ENCODE measurements at regions not wholly inside any gene's neighbourhood (a gene's known extent, or its start where the extent isn't known, plus 50 kb on each side); places are given as distances from the start of the nearest gene placed in this dataset.
"Not testable (repeated sequence)": the region's sequence is repeated elsewhere in the genome, so short reads cannot be mapped to it uniquely, and the experiment has no call there.

GRCh38 chr15:31705076-31705678, 325.1 kb upstream of the CHRNA7 start:
- not testable (repeated sequence) for DNase-seq

DNA sequence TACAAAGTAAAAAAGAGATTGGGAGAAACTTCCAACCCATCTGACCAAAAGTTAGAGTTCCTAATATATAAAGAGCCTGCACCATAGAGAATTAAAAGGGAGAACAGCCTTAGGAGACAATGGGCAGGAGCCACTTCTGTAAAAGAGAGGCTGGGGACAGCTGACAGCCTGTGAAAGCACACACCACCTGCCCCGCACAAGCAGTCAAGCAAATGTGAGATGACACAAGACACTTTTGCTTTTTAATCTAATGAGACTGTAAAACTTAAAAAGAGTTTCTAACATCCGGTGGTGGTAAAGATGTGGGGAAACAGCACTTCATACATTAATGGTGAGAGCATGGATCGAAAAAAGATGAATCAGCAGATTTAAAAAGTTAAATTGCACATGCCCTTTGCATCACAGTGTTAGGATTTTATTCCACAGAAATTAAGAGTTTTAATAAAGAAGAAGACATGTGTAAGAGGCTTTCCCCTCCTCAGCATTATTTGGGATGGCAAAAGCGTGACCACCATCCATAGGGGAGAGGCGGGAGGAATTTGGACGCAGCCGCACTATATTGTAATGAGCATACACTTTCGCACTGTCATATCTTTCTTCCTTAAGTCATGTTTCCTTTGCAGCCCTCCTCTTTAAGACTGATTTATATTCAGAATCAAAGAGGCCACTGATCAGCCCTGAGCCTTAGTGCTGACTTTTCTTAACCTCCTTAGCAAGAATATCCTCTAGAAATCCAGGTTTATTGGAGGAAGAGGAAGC, 322.2 kb upstream of the CHRNA7 start:
- DNase-seq, result not testable (repeated sequence)

- peak; percentile 35 to 51 for DNase-seq
These were observed 321.5 kb upstream of the CHRNA7 start for GRCh38 chr15:31708703-31709327.

GRCh38 chr15:31709479-31709878, 320.8 kb upstream of the CHRNA7 start:
- not testable (repeated sequence) for DNase-seq

DNA sequence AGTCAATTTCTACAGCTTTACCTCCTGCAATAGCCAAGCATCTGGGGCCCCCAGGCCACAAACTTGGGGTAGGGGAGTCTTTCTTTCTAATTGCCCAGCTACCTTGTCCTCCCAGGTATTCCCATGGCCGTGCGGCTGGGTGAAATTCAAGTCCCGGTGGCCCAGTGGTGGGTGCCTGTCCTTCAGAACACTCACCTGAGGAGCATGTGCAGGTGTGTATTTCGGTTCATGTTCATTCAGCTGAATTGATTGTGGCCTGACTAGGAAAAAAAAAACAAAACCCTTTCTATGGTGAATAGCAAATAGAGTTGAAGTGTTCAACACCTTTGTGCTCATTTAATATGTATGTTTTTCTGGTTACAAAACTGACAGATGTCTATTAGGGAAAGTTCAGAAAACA, 319.5 kb upstream of the CHRNA7 start:
- not testable (repeated sequence) for DNase-seq

DNA sequence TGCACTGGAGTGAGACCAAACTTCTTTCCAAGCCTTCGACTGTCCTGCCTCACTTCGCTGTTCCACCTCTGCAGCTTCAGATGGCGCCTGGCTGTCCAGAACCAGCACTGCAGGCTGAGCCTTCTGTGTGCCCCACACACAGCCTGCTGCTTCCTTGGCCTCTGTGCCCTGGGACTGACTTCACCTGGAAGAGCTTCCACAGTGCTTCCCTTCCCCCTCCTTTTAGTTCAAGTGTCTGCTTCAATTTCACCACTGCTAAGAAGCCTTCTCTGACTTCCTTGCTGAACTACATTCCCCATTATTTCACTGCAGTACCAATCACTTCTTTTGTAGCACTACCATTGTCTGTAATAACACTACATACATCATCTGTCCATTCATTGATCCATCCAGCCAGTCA, 315.1 kb upstream of the CHRNA7 start:
- DNase-seq, result not testable (repeated sequence)

DNA sequence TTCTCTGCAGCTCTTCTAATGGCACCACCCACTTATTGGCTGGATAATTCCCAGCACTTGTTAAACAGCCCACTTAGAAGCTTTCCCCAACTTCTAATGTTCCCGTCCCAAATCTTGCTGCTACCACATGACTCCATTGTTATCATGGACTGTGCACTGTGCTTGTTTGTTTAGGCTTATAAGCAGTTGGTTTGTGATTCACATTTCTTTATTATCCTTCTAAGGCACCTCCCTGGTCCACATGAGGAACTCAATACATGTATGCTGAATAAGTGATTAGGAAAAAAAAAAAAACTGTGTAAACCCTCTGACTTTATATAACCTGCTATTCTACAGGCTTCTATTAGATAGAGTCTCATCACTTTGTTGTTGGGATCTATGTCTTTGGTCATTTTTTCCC, 311.7 kb upstream of the CHRNA7 start:
- DNase-seq, result not testable (repeated sequence)

DNA sequence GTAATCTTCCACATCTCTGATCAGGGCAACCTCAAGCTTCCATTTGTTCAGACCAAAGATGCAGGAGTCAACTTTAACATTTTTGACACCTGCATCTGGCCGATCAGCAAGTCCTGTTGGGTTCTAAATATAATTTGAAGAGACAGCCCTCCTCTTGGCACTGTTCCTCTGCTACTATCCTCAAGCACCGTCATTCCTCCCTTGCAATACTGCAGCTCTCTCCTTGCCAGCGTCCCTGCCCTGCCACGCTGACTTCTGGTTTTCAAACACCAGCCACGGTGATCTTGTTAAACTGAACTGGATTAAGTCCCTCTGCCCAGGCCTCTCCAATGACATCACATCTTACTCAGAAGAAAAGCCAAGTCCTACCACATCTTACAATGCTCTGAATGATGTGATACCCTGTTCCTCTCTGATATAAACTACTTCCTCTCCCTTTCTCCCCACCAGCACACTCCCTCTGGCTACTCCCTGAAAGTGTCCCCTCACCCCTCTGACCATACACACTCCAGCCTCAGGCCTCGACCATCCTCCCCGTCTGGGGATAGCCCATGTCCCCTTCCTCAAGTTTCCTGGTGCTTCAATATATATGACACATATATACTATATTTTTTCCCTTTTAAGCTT, 310.8 kb upstream of the CHRNA7 start:
- DNase-seq, result not testable (repeated sequence)

DNA sequence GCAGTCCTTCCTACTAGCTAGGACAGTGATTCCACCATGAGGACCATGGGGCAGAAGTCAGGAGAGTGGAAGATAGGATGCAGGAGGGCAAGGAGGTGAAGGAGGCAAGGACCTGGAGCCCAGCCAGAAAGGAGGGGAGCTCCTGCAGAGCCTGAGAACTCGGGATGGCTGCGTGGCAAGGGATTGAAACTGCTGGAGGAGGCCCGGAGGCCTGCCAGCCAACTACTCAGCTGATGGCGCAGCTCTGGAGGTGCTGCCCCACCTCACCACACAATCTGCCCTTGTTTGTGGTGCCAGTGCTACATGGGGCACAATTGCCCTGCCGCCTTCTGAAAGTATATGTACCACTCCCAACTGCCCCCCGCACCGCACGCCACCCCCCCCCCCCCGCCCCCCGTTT, 307.3 kb upstream of the CHRNA7 start:
- DNase-seq, result not testable (repeated sequence)

DNA sequence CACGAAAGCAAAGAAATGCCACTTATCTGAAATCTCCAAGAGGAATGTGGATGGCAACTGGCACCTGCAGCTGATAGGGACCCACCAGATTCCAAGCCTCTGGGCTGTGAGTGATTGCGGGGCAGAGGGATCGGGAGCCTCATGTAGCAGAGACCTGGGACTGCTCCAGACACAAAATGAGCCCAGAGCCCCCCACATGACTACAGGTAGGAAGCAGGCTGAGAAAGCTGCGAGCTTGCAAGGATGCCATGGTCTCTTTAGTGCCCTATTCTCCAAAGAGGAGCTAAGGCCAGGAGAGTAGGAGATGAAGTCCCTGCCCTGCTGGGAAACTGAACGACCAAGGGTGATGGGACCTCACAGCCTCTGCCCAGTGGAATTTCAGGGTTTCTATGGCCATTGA, 305.4 kb upstream of the CHRNA7 start:
- DNase-seq, result not testable (repeated sequence)

- DNase-seq, result not testable (repeated sequence)
These were observed 304.7 kb upstream of the CHRNA7 start for GRCh38 chr15:31725619-31726018.

DNA sequence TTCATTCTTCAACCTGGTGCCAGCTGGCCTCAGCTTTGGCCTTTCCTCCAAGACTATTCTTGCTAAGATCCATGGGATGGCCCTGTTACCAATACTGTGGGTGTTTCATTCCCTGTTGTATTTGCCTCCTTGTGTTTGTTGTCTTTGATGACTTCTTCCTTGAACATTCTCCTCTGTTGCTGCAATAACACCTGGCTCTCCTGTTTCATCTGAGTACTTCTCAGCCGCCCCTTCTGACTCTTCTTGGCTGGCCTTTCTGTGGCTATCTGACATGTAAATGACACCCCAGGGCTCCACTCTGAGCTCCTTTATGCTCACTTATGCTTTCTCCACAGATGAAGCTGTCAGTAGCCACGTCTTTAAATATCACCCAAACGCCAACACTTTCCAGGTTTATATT, 302.7 kb upstream of the CHRNA7 start:
- DNase-seq, result no peak

- no peak for DNase-seq
These were observed 297.6 kb upstream of the CHRNA7 start for GRCh38 chr15:31732726-31733125.

GRCh38 chr15:31733424-31733823, 296.9 kb upstream of the CHRNA7 start:
- DNase-seq, result no peak

DNA sequence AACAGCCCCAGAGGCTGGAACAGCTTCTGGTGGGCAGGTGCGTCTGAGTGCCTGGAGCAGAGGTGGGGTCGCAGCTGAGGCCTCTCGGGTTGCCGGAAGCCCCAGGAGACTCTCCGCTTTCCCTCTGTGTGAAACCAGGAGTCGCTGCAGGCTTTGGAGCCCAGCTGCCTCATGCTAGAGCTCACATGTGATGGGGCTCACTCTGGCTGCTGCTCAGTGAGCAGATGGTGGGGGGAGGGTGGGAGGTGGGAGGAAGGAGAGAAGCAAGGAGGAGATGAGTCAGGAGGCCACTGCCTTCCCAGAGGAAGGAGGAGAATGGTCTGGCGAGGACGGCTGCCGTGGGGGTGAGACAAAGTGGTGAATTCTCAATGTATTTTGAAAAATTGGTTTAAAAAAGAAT, 290.1 kb upstream of the CHRNA7 start:
- peak in 1 of 2 experiments; percentile 16 for DNase-seq

DNA sequence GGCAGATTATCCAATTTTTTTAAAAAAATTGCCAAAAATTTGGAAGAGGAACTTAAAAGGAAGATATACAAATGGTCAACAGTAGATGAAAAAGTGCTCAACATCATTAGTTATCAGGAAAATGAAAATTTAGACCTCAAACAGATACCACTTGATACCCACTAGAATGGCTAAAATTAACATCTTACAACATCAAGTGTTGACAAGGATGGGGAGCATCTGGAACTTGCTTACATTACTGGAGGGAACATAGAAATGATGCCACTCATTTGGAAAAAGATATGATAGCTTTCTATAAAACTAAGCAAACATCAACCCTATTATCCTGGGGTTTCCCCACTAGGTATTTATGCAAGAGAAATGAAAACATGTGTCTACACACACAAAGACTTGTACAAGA, 284.5 kb upstream of the CHRNA7 start:
- DNase-seq, result no peak

DNA sequence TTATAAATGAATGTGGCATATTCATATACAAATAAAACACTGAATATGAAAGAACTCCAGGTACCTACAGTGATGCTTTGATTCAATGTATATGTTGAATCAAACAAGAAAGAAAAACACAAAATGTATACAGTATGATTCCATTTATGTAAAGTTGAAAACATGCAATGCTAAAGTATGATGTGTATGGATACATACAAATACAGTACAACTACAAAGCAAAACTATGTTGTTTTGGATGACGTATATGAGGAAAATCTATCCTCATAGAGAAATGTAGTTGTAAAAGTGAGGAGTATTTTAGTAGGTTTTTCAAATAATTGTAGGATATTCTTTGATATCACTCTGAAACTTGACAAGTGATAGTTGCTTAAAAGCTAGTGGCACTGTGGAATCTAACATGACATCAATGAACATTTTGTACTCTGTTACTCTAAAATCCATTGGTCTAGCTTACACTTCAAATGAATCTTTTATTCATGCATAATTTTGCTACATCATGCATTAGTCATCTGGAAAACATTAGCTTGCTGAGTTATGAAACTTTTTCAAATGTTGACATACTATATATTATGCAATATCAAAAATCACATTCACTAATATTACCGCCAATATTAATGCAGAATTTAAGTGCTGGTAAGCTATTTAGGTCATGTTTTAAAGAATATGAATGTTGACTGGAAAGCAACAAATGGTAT, 278.1 kb upstream of the CHRNA7 start:
- DNase-seq, result no peak

GRCh38 chr15:31752905-31753304, 277.4 kb upstream of the CHRNA7 start:
- no peak for DNase-seq

DNA sequence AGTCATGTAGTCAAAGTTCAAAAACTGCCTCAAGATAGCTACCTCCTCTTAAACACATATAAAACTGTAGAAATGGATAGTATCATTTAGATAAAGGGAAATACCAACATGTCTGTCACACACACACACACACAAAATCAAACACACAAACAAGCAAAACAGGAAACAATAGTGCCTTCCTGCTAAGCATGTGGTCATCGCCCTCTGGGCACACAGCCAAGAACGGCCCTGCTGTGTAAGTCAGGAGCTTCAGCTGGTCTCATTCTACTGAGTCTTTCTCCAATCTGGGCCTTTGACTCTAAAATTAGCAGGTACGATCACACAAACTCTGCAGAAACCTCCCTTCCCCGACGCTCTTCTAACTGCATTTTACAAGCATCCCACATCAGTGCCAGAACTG, 272.2 kb upstream of the CHRNA7 start:
- no peak for DNase-seq

GRCh38 chr15:31768055-31768454, 262.3 kb upstream of the CHRNA7 start:
- no peak for DNase-seq

GRCh38 chr15:31774045-31774444, 256.3 kb upstream of the CHRNA7 start:
- no peak for DNase-seq

- no peak for DNase-seq
These were observed 254.3 kb upstream of the CHRNA7 start for GRCh38 chr15:31776039-31776438.

DNA sequence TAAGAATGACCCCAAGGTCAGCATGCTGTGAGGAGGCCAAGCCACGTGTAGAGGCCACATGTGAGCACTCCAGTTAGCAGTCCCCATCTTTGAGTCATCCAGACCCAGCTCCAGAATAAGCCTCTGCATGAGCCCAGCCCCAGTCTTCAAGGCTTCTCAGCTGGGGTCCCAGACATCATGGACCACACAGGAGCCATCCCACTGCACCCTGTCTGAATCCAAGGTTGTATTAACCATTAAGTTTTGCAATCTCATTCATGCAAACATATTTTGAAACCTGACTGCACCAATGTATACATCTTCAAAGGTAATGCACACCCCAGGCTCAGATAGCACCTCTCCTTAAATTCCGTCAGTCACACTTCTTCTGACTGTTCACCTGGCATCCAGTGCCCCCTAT, 249.1 kb upstream of the CHRNA7 start:
- no peak for DNase-seq
